GM23248 (cell line): ENCODE measurements at regions not wholly inside any gene's neighbourhood (a gene's known extent, or its start where the extent isn't known, plus 50 kb on each side); places are given as distances from the start of the nearest gene placed in this dataset.

Experiments
- DNase-seq: peaks from one replicate; pipeline ENCODE4 v3.0.0-alpha.2; 2015
- H2AFZ ChIP-seq: fragments of 200-600 bp; sonication (generic); 2 replicates; pipeline ENCODE4 v1.6.1; 2016; ENCODE audit warnings: antibody characterized with exemption
- H3F3A ChIP-seq: fragments of 200-600 bp; sonication (generic); 2 replicates; pipeline ENCODE4 v1.6.1; 2016; ENCODE audit warnings: mild to moderate bottlenecking, antibody characterized with exemption, mixed run types; ENCODE audit not compliant: insufficient read depth
- H3K27ac ChIP-seq: fragments of 200-600 bp; sonication (generic); 2 replicates; pipeline ENCODE4 v1.5.1; 2016; ENCODE audit warnings: mild to moderate bottlenecking
- H3K27me3 ChIP-seq: fragments of 200-600 bp; sonication (generic); replicated peaks from 2 replicates; pipeline ENCODE4 v1.6.1; 2016; ENCODE audit warnings: mild to moderate bottlenecking; ENCODE audit not compliant: insufficient read depth
- H3K36me3 ChIP-seq: fragments of 200-600 bp; sonication (generic); 2 replicates; pipeline ENCODE4 v1.6.1; 2016; ENCODE audit warnings: low read depth, mild to moderate bottlenecking
- H3K4me1 ChIP-seq: fragments of 200-600 bp; sonication (generic); 2 replicates; pipeline ENCODE4 v1.6.1; 2016; ENCODE audit warnings: mild to moderate bottlenecking; ENCODE audit not compliant: insufficient read depth
- H3K4me2 ChIP-seq: fragments of 200-600 bp; sonication (generic); one replicate; pipeline ENCODE4 v1.6.1; 2016; ENCODE audit warnings: mild to moderate bottlenecking; ENCODE audit not compliant: unreplicated experiment
- H3K4me3 ChIP-seq: fragments of 200-600 bp; sonication (generic); 2 replicates; pipeline ENCODE4 v1.5.1; 2016; ENCODE audit warnings: mild to moderate bottlenecking
- H3K79me2 ChIP-seq: fragments of 200-600 bp; sonication (generic); 2 replicates; pipeline ENCODE4 v1.6.1; 2016; ENCODE audit warnings: mild to moderate bottlenecking; ENCODE audit not compliant: insufficient read depth
- H3K9ac ChIP-seq: fragments of 200-600 bp; sonication (generic); 2 replicates; pipeline ENCODE4 v1.6.1; 2016; ENCODE audit warnings: mild to moderate bottlenecking
- H3K9me2 ChIP-seq: fragments of 200-600 bp; sonication (generic); 2 replicates; pipeline ENCODE4 v1.6.1; 2016; ENCODE audit warnings: mixed run types, mild to moderate bottlenecking, moderate library complexity; ENCODE audit not compliant: insufficient read depth
- H3K9me3 ChIP-seq: fragments of 200-600 bp; sonication (generic); one replicate; pipeline ENCODE4 v1.6.1; 2017; ENCODE audit warnings: low read depth
- H4K20me1 ChIP-seq: fragments of 200-600 bp; sonication (generic); 2 replicates; pipeline ENCODE4 v1.6.0; 2016; ENCODE audit not compliant: insufficient read depth
- EZH2 ChIP-seq: fragments of 200-600 bp; sonication (generic); IDR thresholded peaks from 2 replicates; pipeline ENCODE4 v1.6.1; 2018; ENCODE audit warnings: antibody characterized with exemption, mild to moderate bottlenecking; ENCODE audit not compliant: insufficient read depth, poor library complexity, severe bottlenecking
- EZH2phosphoT487 ChIP-seq: fragments of 200-600 bp; sonication (generic); IDR thresholded peaks from 2 replicates; pipeline ENCODE4 v1.6.1; 2018; ENCODE audit warnings: antibody characterized with exemption, moderate library complexity, mild to moderate bottlenecking, low read depth; ENCODE audit not compliant: insufficient read depth
- WGBS, 2 experiments: methylation state at CpG; one replicate each; pipeline ENCODE4 v1.1.6; 2015 to 2017; ENCODE audit warnings: low lambda C conversion rate in 2 of 2, low coverage in 1 of 2; ENCODE audit errors: missing lambda C conversion rate in 2 of 2; 5-methylcytosine and 5-hydroxymethylcytosine counted together
- in situ Hi-C: fragments of 300-500 bp; cut with MboI; formaldehyde crosslinking; loops from 2 replicates; pipeline ENCODE4 v1.15.0; 2020

- Histone ChIP-seq H3F3A (no peaks in the 10 kb centered on the region), H3K79me2 (no peaks in the 10 kb centered on the region), H3K4me1 (no peaks in the 10 kb centered on the region), H4K20me1 (no peaks in the 10 kb centered on the region), H3K9me3 (no peaks in the 10 kb centered on the region), H3K9ac (no peak overlapping the region), H3K4me2 (no peak overlapping the region), H3K4me3 (no peak overlapping the region), H3K36me3 (no peaks in the 10 kb centered on the region), H3K27me3 (no peaks in the 10 kb centered on the region), H2AFZ (no peak overlapping the region), H3K27ac (no peak overlapping the region), H3K9me2 (no peaks in the 10 kb centered on the region)
- TF ChIP-seq EZH2 (no peak), EZH2phosphoT487 (no peak)
- WGBS, 2 experiments, result 35 to 64% methylated on average over 1 of the region's 1 CpG
- DNase-seq, result no peak
- in situ Hi-C loops, result no loop called here
Measured at GRCh38 chrX:20382082-20382481, 115.4 kb upstream of the RPS6KA3 start.

- peak; percentile 64 for DNase-seq
- TF ChIP-seq EZH2phosphoT487 (no peak), EZH2 (no peak)
- no peak overlapping the region for H3K4me3 ChIP-seq
- no peak overlapping the region for H3K9ac ChIP-seq
- no peaks in the 10 kb centered on the region for H3K4me1 ChIP-seq
- H3K27me3 ChIP-seq, result no peaks in the 10 kb centered on the region
- no peak overlapping the region for H3K27ac ChIP-seq
- no peaks in the 10 kb centered on the region for H4K20me1 ChIP-seq
- no peaks in the 10 kb centered on the region for H3K79me2 ChIP-seq
- H3K9me2 ChIP-seq, result no peaks in the 10 kb centered on the region
- no peaks in the 10 kb centered on the region for H3K9me3 ChIP-seq
- H3K36me3 ChIP-seq, result no peaks in the 10 kb centered on the region
- in situ Hi-C loops, result no loop called here
- 18 to 26% methylated on average over 3 of the region's 3 CpGs for WGBS, 2 experiments
- no peak overlapping the region for H3K4me2 ChIP-seq
- H2AFZ ChIP-seq, result no peak overlapping the region
- no peaks in the 10 kb centered on the region for H3F3A ChIP-seq
Measured at GRCh38 chrX:20378233-20378920, 111.7 kb upstream of the RPS6KA3 start.

- DNase-seq, result peak; percentile 33
- no peaks in the 10 kb centered on the region for H3K79me2 ChIP-seq
- H3K4me3 ChIP-seq, result no peak overlapping the region
- no peaks in the 10 kb centered on the region; the same call in 1 of the 2 replicates for H3K4me1 ChIP-seq
- H3K9me3 ChIP-seq, result no peaks in the 10 kb centered on the region
- TF ChIP-seq EZH2phosphoT487, result no peak
- TF ChIP-seq EZH2, result no peak
- no peaks in the 10 kb centered on the region for H4K20me1 ChIP-seq
- no peaks in the 10 kb centered on the region for H3K27me3 ChIP-seq
- in situ Hi-C loops, result no loop called here
- no peaks in the 10 kb centered on the region for H3F3A ChIP-seq
- no peak overlapping the region for H3K9ac ChIP-seq
- no peak overlapping the region for H2AFZ ChIP-seq
- 11 to 23% methylated on average over 4 of the region's 4 CpGs for WGBS, 2 experiments
- no peaks in the 10 kb centered on the region for H3K9me2 ChIP-seq
- H3K36me3 ChIP-seq, result no peaks in the 10 kb centered on the region
- H3K27ac ChIP-seq, result no peak overlapping the region
- H3K4me2 ChIP-seq, result no peak overlapping the region
Measured at GRCh38 chrX:20374900-20375438, 108.3 kb upstream of the RPS6KA3 start.

- H3K27ac ChIP-seq, result no peak overlapping the region
- in situ Hi-C loops, result no loop called here
- TF ChIP-seq EZH2 (no peak), EZH2phosphoT487 (no peak)
- H3K9ac ChIP-seq, result no peak overlapping the region
- no peaks in the 10 kb centered on the region for H3K79me2 ChIP-seq
- no peaks in the 10 kb centered on the region for H3K9me2 ChIP-seq
- H2AFZ ChIP-seq, result no peak overlapping the region
- DNase-seq, result no peak
- no peaks in the 10 kb centered on the region for H3K36me3 ChIP-seq
- no peak overlapping the region for H3K4me2 ChIP-seq
- H3F3A ChIP-seq, result no peaks in the 10 kb centered on the region
- no peak overlapping the region for H3K4me3 ChIP-seq
- no peaks in the 10 kb centered on the region; the same call in 1 of the 2 replicates for H3K4me1 ChIP-seq
- H3K27me3 ChIP-seq, result no peaks in the 10 kb centered on the region
- no peaks in the 10 kb centered on the region for H3K9me3 ChIP-seq
- WGBS, 2 experiments, result 98 to 99% methylated on average over 4 of the region's 4 CpGs
- H4K20me1 ChIP-seq, result no peaks in the 10 kb centered on the region
Measured at GRCh38 chrX:20374450-20374849, 107.7 kb upstream of the RPS6KA3 start.
